Endothelial cell of umbilical vein (primary cell): ENCODE measurements at regions not wholly inside any gene's neighbourhood (a gene's known extent, or its start where the extent isn't known, plus 50 kb on each side); places are given as distances from the start of the nearest gene placed in this dataset.

ENCODE experiments used
- BruUV-seq: library from RNA; stranded (reverse); fragments of 400-500 nt; replicated peaks from 2 replicates; lab custom pipeline; 2021; lab: Mats Ljungman, UMichigan
- CTCF ChIA-PET: fragments of 300-600, 350-600 bp; sonication (Branson Sonifier 250); formaldehyde crosslinking; loops from one replicate; lab custom pipeline; 2021; ENCODE audit warnings: antibody characterized with exemption, inconsistent platforms; lab: Charles Lee
- POLR2A ChIA-PET: fragments of 300-600, 350-600 bp; sonication (Branson Sonifier 250); formaldehyde crosslinking; loops from one replicate; lab custom pipeline; 2021; ENCODE audit warnings: antibody characterized with exemption, inconsistent platforms; lab: Charles Lee
- DNase-seq: peaks from one replicate; pipeline ENCODE4 v3.0.0-alpha.2; 2011; ENCODE audit warnings: low read depth, low spot score
- FAIRE-seq: peaks from 2 replicates; lab custom pipeline; 2011; peaks lifted over from hg19 to GRCh38; lab: Jason Lieb, UNC
- H2AFZ ChIP-seq: 2 replicates; pipeline ENCODE4 v1.6.0; 2012; ENCODE audit warnings: low read depth, low read length, control low read depth, inconsistent platforms
- H3K27ac ChIP-seq: 2 replicates; pipeline ENCODE4 v1.5.1; 2011; ENCODE audit warnings: low read depth, mild to moderate bottlenecking, control low read depth, low read length, moderate library complexity; ENCODE audit not compliant: insufficient read depth
- H3K27me3 ChIP-seq, 2 experiments: 2 replicates each; pipeline versions ENCODE4 v1.6.0 to v1.6.1; 2011; ENCODE audit warnings: low read length in 2 of 2, mixed read lengths in 1 of 2; ENCODE audit not compliant: control insufficient read depth in 2 of 2, insufficient read depth in 2 of 2
- H3K36me3 ChIP-seq, 2 experiments: 2 replicates in 1 of 2; 3 replicates in 1 of 2; pipeline ENCODE4 v1.5.1; 2011; ENCODE audit warnings: low read length in 2 of 2, mild to moderate bottlenecking in 1 of 2, moderate library complexity in 1 of 2; ENCODE audit not compliant: control insufficient read depth in 2 of 2, insufficient read depth in 2 of 2; ENCODE audit errors: extremely low read depth in 1 of 2
- H3K4me1 ChIP-seq: 3 replicates; pipeline ENCODE4 v1.5.1; 2011; ENCODE audit warnings: mild to moderate bottlenecking, low read length; ENCODE audit not compliant: control insufficient read depth, insufficient read depth; ENCODE audit errors: extremely low read depth
- H3K4me2 ChIP-seq: 2 replicates; pipeline ENCODE4 v1.6.1; 2011; ENCODE audit warnings: low read length, control low read depth, mixed read lengths; ENCODE audit not compliant: insufficient read depth
- H3K4me3 ChIP-seq, 3 experiments: fragments of 200-600 bp in 1 of 3; sonication (generic), shearing (Covaris generic) in 1 of 3; replicated peaks in 1 of 3; 2 replicates each; pipeline ENCODE4 v1.5.1; 2011 to 2016; ENCODE audit warnings: control low read depth in 3 of 3, low read length in 3 of 3, mild to moderate bottlenecking in 2 of 3, inconsistent platforms in 1 of 3, low read depth in 1 of 3, moderate library complexity in 1 of 3; ENCODE audit not compliant: insufficient read depth in 1 of 3
- H3K79me2 ChIP-seq: 2 replicates; pipeline ENCODE4 v1.6.0; 2012; ENCODE audit warnings: low read length, inconsistent platforms; ENCODE audit not compliant: control insufficient read depth, insufficient read depth
- H3K9ac ChIP-seq: replicated peaks from 2 replicates; pipeline ENCODE3; 2011; ENCODE audit warnings: low read length, control low read depth; ENCODE audit not compliant: insufficient read depth; ENCODE audit errors: extremely low read depth
- H3K9me1 ChIP-seq: replicated peaks from 3 replicates; pipeline ENCODE4 v1.6.0; 2011; ENCODE audit warnings: mild to moderate bottlenecking, low read length; ENCODE audit not compliant: control insufficient read depth, insufficient read depth; ENCODE audit errors: extremely low read depth
- H3K9me3 ChIP-seq: replicated peaks from 2 replicates; pipeline ENCODE4 v1.5.1; 2012; ENCODE audit warnings: low read length, inconsistent platforms; ENCODE audit not compliant: control insufficient read depth, insufficient read depth
- H4K20me1 ChIP-seq: replicated peaks from 2 replicates; pipeline ENCODE3; 2011; ENCODE audit warnings: mild to moderate bottlenecking, low read length; ENCODE audit not compliant: control insufficient read depth, insufficient read depth; ENCODE audit errors: extremely low read depth
- CTCF ChIP-seq, 2 donors: IDR thresholded peaks; 1 replicate in 1 of 2; 2 replicates in 1 of 2; pipeline ENCODE4 v1.5.1; 2011; ENCODE audit warnings: low read length in 2 of 2, mild to moderate bottlenecking in 2 of 2, moderate library complexity in 2 of 2, control low read depth in 1 of 2, inconsistent platforms in 1 of 2, low read depth in 1 of 2; ENCODE audit not compliant: insufficient read depth in 1 of 2; ENCODE audit errors: extremely low read depth in 1 of 2
- EZH2 ChIP-seq: IDR thresholded peaks from 2 replicates; pipeline ENCODE4 v1.6.1; 2012; ENCODE audit warnings: borderline replicate concordance, low read depth, mild to moderate bottlenecking, moderate library complexity, low read length, inconsistent platforms; ENCODE audit not compliant: severe bottlenecking
- FOS ChIP-seq: IDR thresholded peaks from 2 replicates; pipeline ENCODE4 v1.6.1; 2011; ENCODE audit warnings: mild to moderate bottlenecking, low read length, moderate library complexity, borderline replicate concordance; ENCODE audit not compliant: insufficient read depth
- GATA2 ChIP-seq: IDR thresholded peaks from 2 replicates; pipeline ENCODE4 v1.7.0; 2011; ENCODE audit warnings: low read depth, mild to moderate bottlenecking, moderate library complexity, mixed read lengths, low read length; ENCODE audit not compliant: insufficient read length, insufficient read depth
- JUN ChIP-seq: IDR thresholded peaks from 2 replicates; pipeline ENCODE4 v1.6.1; 2011; ENCODE audit warnings: borderline replicate concordance, low read depth; ENCODE audit not compliant: insufficient read length, insufficient read depth
- MYC ChIP-seq: IDR thresholded peaks from one replicate; pipeline ENCODE4 v1.6.1; 2011; ENCODE audit warnings: mild to moderate bottlenecking, low read depth, low read length
- POLR2A ChIP-seq: IDR thresholded peaks from 2 replicates; pipeline ENCODE4 v1.6.1; 2012; ENCODE audit warnings: low read depth, mild to moderate bottlenecking, control low read depth, low read length
- POLR2AphosphoS5 ChIP-seq: IDR thresholded peaks from 2 replicates; pipeline ENCODE4 v1.6.1; 2012; ENCODE audit warnings: low read depth, mild to moderate bottlenecking, control low read depth, low read length, moderate library complexity; ENCODE audit not compliant: insufficient read depth
- dilution Hi-C: fragments of 300-500 bp; cut with MboI; formaldehyde crosslinking; loops from one replicate; pipeline ENCODE4 v1.15.0; 2019; ENCODE audit warnings: low sequenced_read_pairs; ENCODE audit not compliant: extremely low pct_ligation_motif_present
- intact Hi-C: fragments of 100-400 bp; cut with micrococcal nuclease; formaldehyde crosslinking; loops from one replicate; pipeline ENCODE4 v1.10.0; 2022
- TF ChIP-seq, protein P1 (sequence below): IDR thresholded peaks from 2 replicates; pipeline ENCODE4 v1.6.1; 2011; ENCODE audit not compliant: insufficient read depth, insufficient read length

DNA sequence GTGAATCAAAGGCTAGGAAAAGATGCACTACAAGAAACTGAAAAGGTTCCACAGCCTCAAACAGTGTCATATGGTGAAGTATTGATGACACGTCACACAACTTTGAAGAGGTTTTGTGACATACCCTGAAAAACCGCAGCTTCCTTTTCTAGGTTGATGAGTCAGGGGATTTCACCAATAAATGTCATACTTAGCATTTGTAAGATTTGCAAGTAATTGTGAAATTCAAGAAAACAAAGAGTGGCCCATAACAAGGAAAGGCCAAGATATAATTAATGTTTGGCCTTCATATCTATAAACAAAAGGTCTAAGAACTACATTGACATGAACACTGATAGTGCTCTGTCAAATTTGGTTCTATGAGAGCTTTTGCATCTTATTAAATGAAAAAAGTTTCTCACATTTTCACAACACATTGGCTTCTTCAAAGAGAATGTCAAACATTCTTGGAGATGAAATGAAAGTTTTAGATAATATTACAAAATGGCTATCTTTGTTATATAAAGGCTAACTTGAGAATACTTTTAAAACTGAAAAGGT is 62.0 kb upstream of the NAMPT start:
- CTCF ChIA-PET = interaction anchor here (1.0 to 2.4 kb wide), 3 partner anchors 13 to 196 kb away, joined by 3 to 7 read pairs (median 3); no protein-coding TSS in a partner anchor

More for the DNA sequence above, 62.0 kb upstream of the NAMPT start:
- intact Hi-C loops = no loop called here
- Histone ChIP-seq H3K4me1 (peaks cover 25% of the 10 kb centered on the region), H3K27ac (peak overlapping the region; percentile 84), H3K27me3 (no peaks in the 10 kb centered on the region), H3K4me2 (no peak overlapping the region), H3K36me3 (no peaks in the 10 kb centered on the region), H3K79me2 (no peaks in the 10 kb centered on the region), H4K20me1 (no peaks in the 10 kb centered on the region), H2AFZ (peak overlapping the region; percentile 24), H3K4me3 (no peak overlapping the region), H3K9ac (no peak overlapping the region), H3K9me1 (no peaks in the 10 kb centered on the region), H3K9me3 (no peaks in the 10 kb centered on the region)
- DNase-seq (peak; percentile 7), FAIRE-seq (no peak)
- no peak for TF ChIP-seq POLR2A
- no peak for TF ChIP-seq GATA2
- TF ChIP-seq, protein P1, sequence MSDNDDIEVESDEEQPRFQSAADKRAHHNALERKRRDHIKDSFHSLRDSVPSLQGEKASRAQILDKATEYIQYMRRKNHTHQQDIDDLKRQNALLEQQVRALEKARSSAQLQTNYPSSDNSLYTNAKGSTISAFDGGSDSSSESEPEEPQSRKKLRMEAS = no peak
- TF ChIP-seq CTCF (IDR thresholded peaks at IDR 0.05; ENCODE audit: extremely low read depth in 1 of 2, insufficient read depth in 1 of 2, low read depth in 1 of 2, low read length in 2 of 2) = no peak
- no peak for TF ChIP-seq FOS
- TF ChIP-seq POLR2AphosphoS5 = no peak
- TF ChIP-seq JUN = no peak
- no peak for TF ChIP-seq EZH2
- no peak for TF ChIP-seq MYC
- dilution Hi-C loops = no loop called here
- POLR2A ChIA-PET = no interaction called here
- BruUV-seq = no TSS peak
